B cell (primary cell): ENCODE measurements at regions not wholly inside any gene's neighbourhood (a gene's known extent, or its start where the extent isn't known, plus 50 kb on each side); places are given as distances from the start of the nearest gene placed in this dataset.
"Not testable (repeated sequence)": the region's sequence is repeated elsewhere in the genome, so short reads cannot be mapped to it uniquely, and the experiment has no call there.

ENCODE experiments used
- ATAC-seq: fragments of 200-7000 bp; cut with Tn5 transposase; one replicate; pipeline ENCODE4 v1.10.0; 2021; ENCODE audit warnings: low read depth, mild to moderate bottlenecking, moderate number of reproducible peaks, moderate library complexity
- CTCF ChIA-PET: fragments of 350-600 bp; sonication (Branson Sonifier 250); formaldehyde crosslinking; loops from one replicate; lab custom pipeline; 2021; ENCODE audit warnings: antibody characterized with exemption, inconsistent platforms; lab: Charles Lee
- POLR2A ChIA-PET: fragments of 350-600 bp; sonication (Branson Sonifier 250); formaldehyde crosslinking; loops from one replicate; lab custom pipeline; 2021; ENCODE audit warnings: antibody characterized with exemption; lab: Charles Lee
- DNase-seq: peaks from one replicate; pipeline ENCODE4 v3.0.0; 2013
- H2AFZ ChIP-seq: 2 replicates; pipeline ENCODE4 v1.6.1; 2012; ENCODE audit warnings: mild to moderate bottlenecking, low read depth, low read length; ENCODE audit not compliant: insufficient read depth, poor library complexity, severe bottlenecking
- H3K27ac ChIP-seq, 2 donors: 1 replicate in 1 of 2; 2 replicates in 1 of 2; pipeline ENCODE4 v1.5.1; 2012 to 2013; ENCODE audit warnings: low read length in 2 of 2, mild to moderate bottlenecking in 2 of 2, moderate library complexity in 1 of 2
- H3K27me3 ChIP-seq, 4 experiments: fragments of 200-600 bp in 1 of 4; sonication (generic) in 1 of 4; replicated peaks in 1 of 4; 1 replicate in 2 of 4; 2 replicates in 2 of 4; pipeline versions ENCODE4 v1.6.1 to v1.7.0; 2013 to 2016; ENCODE audit warnings: low read length in 3 of 4, mild to moderate bottlenecking in 2 of 4, mixed read lengths in 1 of 4, moderate library complexity in 1 of 4; ENCODE audit not compliant: insufficient read depth in 4 of 4, control insufficient read depth in 3 of 4; ENCODE audit errors: control extremely low read depth in 1 of 4
- H3K36me3 ChIP-seq, 2 experiments: replicated peaks in 1 of 2; 1 replicate in 1 of 2; 2 replicates in 1 of 2; pipeline versions ENCODE4 v1.6.1 to v1.7.1; 2013; ENCODE audit warnings: low read length in 1 of 2; ENCODE audit not compliant: insufficient read depth in 2 of 2, control insufficient read depth in 1 of 2; ENCODE audit errors: control extremely low read depth in 1 of 2, extremely low read depth in 1 of 2
- H3K4me1 ChIP-seq, 2 donors: fragments of 200-600 bp in 1 of 2; sonication (generic) in 1 of 2; 1 replicate in 1 of 2; 2 replicates in 1 of 2; pipeline versions ENCODE4 v1.5.1 to v1.6.1; 2013 to 2017; ENCODE audit warnings: low read length in 2 of 2; ENCODE audit not compliant: control insufficient read depth in 2 of 2, insufficient read depth in 2 of 2
- H3K4me2 ChIP-seq: replicated peaks from 2 replicates; pipeline ENCODE3; 2012; ENCODE audit warnings: mild to moderate bottlenecking, low read depth, low read length; ENCODE audit not compliant: poor library complexity, severe bottlenecking
- H3K4me3 ChIP-seq, 5 experiments: fragments of 200-600 bp in 1 of 5; sonication (generic) in 1 of 5; 1 replicate in 3 of 5; 2 replicates in 2 of 5; pipeline versions ENCODE4 v1.5.1 to v1.7.0; 2011 to 2016; ENCODE audit warnings: low read length in 4 of 5, mild to moderate bottlenecking in 4 of 5, low read depth in 2 of 5, control low read depth in 1 of 5, moderate library complexity in 1 of 5; ENCODE audit not compliant: insufficient read depth in 1 of 5; ENCODE audit errors: control extremely low read depth in 1 of 5, extremely low read depth in 1 of 5
- H3K79me2 ChIP-seq: fragments of 200-600 bp; sonication (generic); one replicate; pipeline ENCODE4 v1.6.0; 2016; ENCODE audit warnings: low read length; ENCODE audit not compliant: control insufficient read depth, insufficient read depth
- H3K9ac ChIP-seq: fragments of 200-600 bp; sonication (generic); 2 replicates; pipeline ENCODE4 v1.6.1; 2017; ENCODE audit warnings: mild to moderate bottlenecking, low read length, moderate library complexity
- H3K9me3 ChIP-seq, 3 donors: one replicate each; pipeline versions ENCODE4 v1.6.1 to v1.7.1; 2013; ENCODE audit warnings: low read length in 2 of 3; ENCODE audit not compliant: control insufficient read depth in 2 of 3, insufficient read depth in 1 of 3; ENCODE audit errors: control extremely low read depth in 1 of 3
- H4K20me1 ChIP-seq: 2 replicates; pipeline ENCODE4 v1.6.0; 2012; ENCODE audit warnings: mild to moderate bottlenecking, low read length; ENCODE audit not compliant: insufficient read depth, control insufficient read depth, poor library complexity, severe bottlenecking
- H3K27ac Mint-ChIP-seq: one replicate; pipeline ENCODE4 v1.8.0; 2021; ENCODE audit warnings: mixed read lengths
- H3K27me3 Mint-ChIP-seq: one replicate; pipeline ENCODE4 v1.8.0; 2021; ENCODE audit warnings: mixed read lengths
- H3K4me1 Mint-ChIP-seq: one replicate; pipeline ENCODE4 v1.8.0; 2021; ENCODE audit warnings: mixed read lengths
- H3K4me3 Mint-ChIP-seq: one replicate; pipeline ENCODE4 v1.8.0; 2021; ENCODE audit warnings: mixed read lengths
- H3K9me3 Mint-ChIP-seq: one replicate; pipeline ENCODE4 v1.8.0; 2022; ENCODE audit warnings: mixed read lengths; ENCODE audit not compliant: insufficient read depth
- WGBS: methylation state at CpG from one replicate; pipeline ENCODE4 v1.1.5; 2013; ENCODE audit warnings: missing lambda C conversion rate; ENCODE audit not compliant: insufficient coverage; 5-methylcytosine and 5-hydroxymethylcytosine counted together
- intact Hi-C: fragments of 100-400 bp; cut with micrococcal nuclease; formaldehyde crosslinking; loops from one replicate; pipeline ENCODE4 v1.10.0; 2022

DNA sequence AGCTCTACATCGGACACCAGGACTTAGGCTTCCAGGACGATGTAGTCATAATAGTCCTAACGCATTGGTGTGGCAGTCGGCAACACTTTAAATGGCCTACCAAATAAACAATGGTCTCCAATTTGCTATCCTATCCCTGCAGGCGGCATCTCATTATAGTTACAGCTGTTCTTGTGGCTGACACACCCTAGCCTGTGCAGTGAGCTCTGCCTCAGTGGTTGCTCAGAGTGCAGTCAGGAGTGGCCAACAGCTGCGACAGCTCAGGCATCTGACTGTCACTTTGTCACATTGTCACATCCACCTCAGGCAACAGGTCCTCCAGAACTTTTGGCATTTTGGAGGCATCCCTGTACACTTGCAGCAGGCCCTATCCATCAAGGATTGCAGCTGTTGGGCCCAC lies 77.9 kb downstream of the OR4M2 start:
- H3K4me3 ChIP-seq, H2AFZ ChIP-seq, H3K4me3 Mint-ChIP-seq, ATAC-seq, H3K9me3 Mint-ChIP-seq, H3K4me1 Mint-ChIP-seq, H3K36me3 ChIP-seq, H3K79me2 ChIP-seq, H3K9me3 ChIP-seq, DNase-seq, H3K27ac Mint-ChIP-seq, H3K27me3 ChIP-seq, POLR2A ChIA-PET, H3K9ac ChIP-seq, H3K4me1 ChIP-seq, H3K27me3 Mint-ChIP-seq, intact Hi-C loops, H4K20me1 ChIP-seq, CTCF ChIA-PET, H3K27ac ChIP-seq, H3K4me2 ChIP-seq: not testable (repeated sequence)
- no CpG with 5 or more reads among the region's 6 CpGs for WGBS

DNA sequence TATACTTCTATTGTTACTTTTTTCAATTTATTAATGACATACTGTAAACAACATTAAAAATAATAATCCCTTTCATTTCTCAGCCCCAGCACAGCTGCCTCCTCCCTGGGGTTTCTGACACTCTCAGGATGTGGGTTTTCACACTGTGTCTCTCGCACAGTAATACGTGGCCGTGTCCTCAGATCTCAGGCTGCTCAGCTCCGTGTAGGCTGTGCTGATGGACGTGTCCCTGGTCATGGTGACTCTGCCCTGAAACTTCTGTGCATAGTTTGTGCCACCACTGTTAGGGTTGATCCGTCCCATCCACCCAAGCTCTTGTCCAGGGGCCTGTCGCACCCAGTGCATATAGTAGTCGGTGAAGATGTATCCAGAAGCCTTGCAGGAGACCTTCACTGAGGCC lies 80.0 kb downstream of the OR4M2 start:
- peak; percentile 48 for ATAC-seq

DNA sequence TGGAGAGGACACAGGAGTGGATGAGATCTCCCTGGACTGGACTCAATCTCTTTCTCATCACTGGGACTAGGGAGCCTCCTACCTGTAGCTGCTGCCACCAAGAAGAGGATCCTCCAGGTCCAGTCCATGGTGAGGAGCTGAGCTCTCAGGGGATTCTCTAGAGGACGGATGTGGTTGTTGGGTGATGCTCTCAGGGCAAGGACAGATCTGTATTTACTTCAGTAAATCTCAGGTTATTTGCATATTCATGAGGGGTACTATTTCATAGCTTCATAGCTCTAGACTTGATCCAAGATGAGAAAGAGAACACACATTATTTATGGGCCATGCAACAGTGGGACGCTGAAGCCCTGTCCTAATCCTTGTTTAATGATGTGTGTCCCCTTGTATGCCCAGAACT lies 80.4 kb downstream of the OR4M2 start:
- H3K27ac Mint-ChIP-seq, intact Hi-C loops, H3K27me3 Mint-ChIP-seq, H3K4me2 ChIP-seq, CTCF ChIA-PET, H3K27me3 ChIP-seq, H3K9me3 ChIP-seq, POLR2A ChIA-PET, H3K27ac ChIP-seq, H2AFZ ChIP-seq, H3K4me3 Mint-ChIP-seq, H3K36me3 ChIP-seq, H4K20me1 ChIP-seq, H3K4me1 ChIP-seq, H3K9me3 Mint-ChIP-seq, H3K4me3 ChIP-seq, DNase-seq, H3K79me2 ChIP-seq, H3K4me1 Mint-ChIP-seq, H3K9ac ChIP-seq: not testable (repeated sequence)
- ATAC-seq: peak; percentile 74
- no CpG with 5 or more reads among the region's 2 CpGs for WGBS

More for the DNA sequence above, 80.0 kb downstream of the OR4M2 start:
- H3K4me1 ChIP-seq, H3K4me1 Mint-ChIP-seq, POLR2A ChIA-PET, H3K4me2 ChIP-seq, DNase-seq, H2AFZ ChIP-seq, H3K27me3 Mint-ChIP-seq, H3K9me3 Mint-ChIP-seq, H3K27ac Mint-ChIP-seq, CTCF ChIA-PET, H3K9me3 ChIP-seq, H3K4me3 Mint-ChIP-seq, H3K4me3 ChIP-seq, H3K9ac ChIP-seq, H3K79me2 ChIP-seq, H4K20me1 ChIP-seq, H3K27ac ChIP-seq, H3K36me3 ChIP-seq, intact Hi-C loops, H3K27me3 ChIP-seq: not testable (repeated sequence)
- WGBS: no CpG with 5 or more reads among the region's 8 CpGs

DNA sequence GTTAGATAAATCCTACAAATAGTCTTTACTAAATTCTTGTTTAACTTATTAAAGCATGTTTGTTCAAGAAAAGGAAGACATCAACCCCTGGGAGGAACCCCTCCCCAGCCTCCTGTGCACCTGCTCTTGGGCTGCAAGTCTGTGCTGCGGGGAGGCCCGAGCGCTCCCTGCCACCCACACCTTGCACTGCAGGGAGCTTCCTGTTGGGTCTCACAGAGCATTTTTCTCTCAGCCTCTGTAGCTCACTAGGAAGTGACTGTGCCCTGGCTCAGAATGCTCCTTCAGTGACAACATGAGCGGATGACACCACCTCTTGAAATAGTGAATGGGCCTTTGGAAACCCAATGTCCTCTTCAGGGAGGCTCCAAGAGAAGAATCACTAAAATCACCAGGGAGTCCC lies 81.1 kb downstream of the OR4M2 start:
- H3K27ac Mint-ChIP-seq, H3K36me3 ChIP-seq, H3K9ac ChIP-seq, H3K4me3 ChIP-seq, POLR2A ChIA-PET, H3K4me1 Mint-ChIP-seq, DNase-seq, intact Hi-C loops, H2AFZ ChIP-seq, H3K27me3 ChIP-seq, H3K27me3 Mint-ChIP-seq, H3K4me2 ChIP-seq, H3K9me3 Mint-ChIP-seq, H4K20me1 ChIP-seq, H3K4me1 ChIP-seq, CTCF ChIA-PET, H3K79me2 ChIP-seq, H3K27ac ChIP-seq, H3K9me3 ChIP-seq, H3K4me3 Mint-ChIP-seq: not testable (repeated sequence)
- no CpG with 5 or more reads among the region's 4 CpGs for WGBS
- ATAC-seq: peak; percentile 52
